Mucosa of descending colon (tissue), 3 donors: ENCODE measurements at regions not wholly inside any gene's neighbourhood (a gene's known extent, or its start where the extent isn't known, plus 50 kb on each side); places are given as distances from the start of the nearest gene placed in this dataset.
A peak's percentile ranks its signal among the peaks of the same experiment; 100 is the strongest.

Experiments used
- ATAC-seq: fragments of 200-7000 bp; cut with Tn5 transposase; one replicate; pipeline ENCODE4 v1.9.1; 2020; ENCODE audit warnings: mild to moderate bottlenecking, moderate library complexity
- DNase-seq, 3 donors: peaks; one replicate each; pipeline ENCODE4 v3.0.0-alpha.2; 2020
- H3K36me3 ChIP-seq: fragments of 200-600 bp; one replicate; pipeline ENCODE4 v1.8.0; 2021; ENCODE audit warnings: low read depth, mild to moderate bottlenecking
- H3K4me1 ChIP-seq: fragments of 200-600 bp; one replicate; pipeline ENCODE4 v1.8.0; 2021; ENCODE audit warnings: low read depth, mild to moderate bottlenecking
- H3K4me3 ChIP-seq: fragments of 200-600 bp; one replicate; pipeline ENCODE4 v1.8.0; 2021; ENCODE audit warnings: mild to moderate bottlenecking
- H3K9me3 ChIP-seq: fragments of 200-600 bp; one replicate; pipeline ENCODE4 v1.8.0; 2021; ENCODE audit warnings: mild to moderate bottlenecking
- CTCF ChIP-seq: fragments of 200-600 bp; IDR thresholded peaks from one replicate; pipeline ENCODE4 v1.8.0; 2022; ENCODE audit warnings: antibody characterized with exemption, mild to moderate bottlenecking
- intact Hi-C, 2 donors: fragments of 100-400 bp; cut with DNase I in 1 of 2; cut with micrococcal nuclease in 1 of 2; formaldehyde crosslinking; loops; one replicate each; pipeline versions ENCODE4 v1.11.0 to v1.11.1; 2022; cut with DNase I, micrococcal nuclease
- donor health status: DM: no; HTN: no; CAD: no; lungs with moderate emphysema.
- donor health status: DM: no; HTN: no; CAD: no.
- donor health status: DM: no; HTN: yes; CAD: no.

GRCh38 chr2:84084856-84085255 is 374.2 kb downstream of the SUCLG1 start:
- ATAC-seq (no peak), DNase-seq (no peak)
- Histone ChIP-seq H3K9me3 (no peaks in the 10 kb centered on the region), H3K36me3 (no peaks in the 10 kb centered on the region), H3K4me3 (no peak overlapping the region), H3K4me1 (no peaks in the 10 kb centered on the region)
- no peak for TF ChIP-seq CTCF
- intact Hi-C loops = no loop called here

- intact Hi-C loops = no loop called here
- Histone ChIP-seq H3K9me3 (no peaks in the 10 kb centered on the region), H3K36me3 (no peaks in the 10 kb centered on the region), H3K4me1 (no peaks in the 10 kb centered on the region), H3K4me3 (no peak overlapping the region)
- TF ChIP-seq CTCF = no peak
- ATAC-seq (no peak), DNase-seq (no peak)
Observed at GRCh38 chr2:84083984-84084383, 375.1 kb downstream of the SUCLG1 start.

- no peak for TF ChIP-seq CTCF
- Histone ChIP-seq H3K4me3 (no peak overlapping the region), H3K4me1 (no peaks in the 10 kb centered on the region), H3K9me3 (no peaks in the 10 kb centered on the region), H3K36me3 (no peaks in the 10 kb centered on the region)
- intact Hi-C loops = no loop called here
- ATAC-seq (no peak), DNase-seq (no peak)
Observed at GRCh38 chr2:84078471-84078870, 380.6 kb downstream of the SUCLG1 start.

GRCh38 chr2:84077496-84077895 is 381.6 kb downstream of the SUCLG1 start:
- Histone ChIP-seq H3K9me3 (no peaks in the 10 kb centered on the region), H3K4me3 (no peak overlapping the region), H3K4me1 (no peaks in the 10 kb centered on the region), H3K36me3 (no peaks in the 10 kb centered on the region)
- ATAC-seq (no peak), DNase-seq (peak in 1 of 3 donors; percentile 75)
- intact Hi-C loops = no loop called here
- no peak for TF ChIP-seq CTCF

- Histone ChIP-seq H3K36me3 (no peaks in the 10 kb centered on the region), H3K4me3 (no peak overlapping the region), H3K9me3 (no peaks in the 10 kb centered on the region), H3K4me1 (no peaks in the 10 kb centered on the region)
- intact Hi-C loops = no loop called here
- DNase-seq (no peak), ATAC-seq (no peak)
- no peak for TF ChIP-seq CTCF
Observed at GRCh38 chr2:84071050-84071449, 388.0 kb downstream of the SUCLG1 start.

- Histone ChIP-seq H3K4me3 (no peak overlapping the region), H3K9me3 (no peaks in the 10 kb centered on the region), H3K36me3 (no peaks in the 10 kb centered on the region), H3K4me1 (no peaks in the 10 kb centered on the region)
- intact Hi-C loops = no loop called here
- no peak for DNase-seq
- TF ChIP-seq CTCF = no peak
- ATAC-seq = no peak
Observed at GRCh38 chr2:84065857-84066256, 393.2 kb downstream of the SUCLG1 start.
